ENCODE measurements at regions not wholly inside any gene's neighbourhood (a gene's known extent, or its start where the extent isn't known, plus 50 kb on each side); places are given as distances from the start of the nearest gene placed in this dataset.

DNA sequence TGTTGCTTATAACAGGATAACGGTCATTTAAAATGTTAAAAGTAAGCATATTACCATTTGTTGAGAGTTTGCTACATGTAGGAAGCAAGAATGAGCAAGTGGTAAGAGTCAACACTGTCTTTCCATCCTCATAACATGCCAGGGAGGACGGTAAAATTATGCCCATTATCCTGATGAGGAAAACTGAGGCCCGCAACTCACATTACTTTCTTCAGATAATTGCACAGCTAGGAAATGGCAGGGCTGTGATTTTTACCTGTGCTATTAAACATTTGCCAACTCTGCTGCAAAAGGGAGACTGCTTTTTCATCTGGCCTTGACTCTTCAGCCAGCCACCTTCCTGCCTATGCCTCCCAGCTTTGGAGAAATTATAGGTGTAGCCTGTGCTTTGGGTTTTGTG is 79.8 kb upstream of the BOD1 start:
- Histone ChIP-seq H3K4me1 (no peaks in the 10 kb centered on the region), H3K27ac (no peak overlapping the region), H3K36me3 (no peaks in the 10 kb centered on the region), H3K4me3 (no peak overlapping the region), H3K27me3 (no peaks in the 10 kb centered on the region), H3K9me3 (no peaks in the 10 kb centered on the region)
- 93% methylated on average over 3 of the region's 3 CpGs for WGBS, 2 donors
- TF ChIP-seq EP300 (IDR thresholded peaks at IDR 0.05) = no peak
- TF ChIP-seq POLR2AphosphoS5 (IDR thresholded peaks at IDR 0.05) = no peak
- TF ChIP-seq, protein P1, sequence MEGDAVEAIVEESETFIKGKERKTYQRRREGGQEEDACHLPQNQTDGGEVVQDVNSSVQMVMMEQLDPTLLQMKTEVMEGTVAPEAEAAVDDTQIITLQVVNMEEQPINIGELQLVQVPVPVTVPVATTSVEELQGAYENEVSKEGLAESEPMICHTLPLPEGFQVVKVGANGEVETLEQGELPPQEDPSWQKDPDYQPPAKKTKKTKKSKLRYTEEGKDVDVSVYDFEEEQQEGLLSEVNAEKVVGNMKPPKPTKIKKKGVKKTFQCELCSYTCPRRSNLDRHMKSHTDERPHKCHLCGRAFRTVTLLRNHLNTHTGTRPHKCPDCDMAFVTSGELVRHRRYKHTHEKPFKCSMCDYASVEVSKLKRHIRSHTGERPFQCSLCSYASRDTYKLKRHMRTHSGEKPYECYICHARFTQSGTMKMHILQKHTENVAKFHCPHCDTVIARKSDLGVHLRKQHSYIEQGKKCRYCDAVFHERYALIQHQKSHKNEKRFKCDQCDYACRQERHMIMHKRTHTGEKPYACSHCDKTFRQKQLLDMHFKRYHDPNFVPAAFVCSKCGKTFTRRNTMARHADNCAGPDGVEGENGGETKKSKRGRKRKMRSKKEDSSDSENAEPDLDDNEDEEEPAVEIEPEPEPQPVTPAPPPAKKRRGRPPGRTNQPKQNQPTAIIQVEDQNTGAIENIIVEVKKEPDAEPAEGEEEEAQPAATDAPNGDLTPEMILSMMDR (IDR thresholded peaks at IDR 0.05) = no peak
- no peak for TF ChIP-seq POLR2A (IDR thresholded peaks at IDR 0.05)
- ATAC-seq (ENCODE audit: low FRiP score in 2 of 2) (no peak), DNase-seq (no peak)

GRCh38 chr5:173697931-173698579 is 81.6 kb upstream of the BOD1 start:
- Histone ChIP-seq H3K27ac (no peak overlapping the region), H3K27me3 (no peaks in the 10 kb centered on the region), H3K4me3 (no peak overlapping the region), H3K36me3 (no peaks in the 10 kb centered on the region), H3K4me1 (no peaks in the 10 kb centered on the region), H3K9me3 (no peaks in the 10 kb centered on the region)
- 63 to 72% methylated on average over 11 of the region's 11 CpGs for WGBS, 2 donors
- DNase-seq = no peak
- no peak for ATAC-seq (ENCODE audit: low FRiP score in 2 of 2)
- TF ChIP-seq POLR2A (IDR thresholded peaks at IDR 0.05) (no peak), POLR2AphosphoS5 (IDR thresholded peaks at IDR 0.05) (no peak), EP300 (IDR thresholded peaks at IDR 0.05) (no peak)
- TF ChIP-seq, protein P1 (IDR thresholded peaks at IDR 0.05) = no peak

GRCh38 chr5:173699966-173700365 is 83.5 kb upstream of the BOD1 start:
- Histone ChIP-seq H3K4me1 (no peaks in the 10 kb centered on the region), H3K27me3 (no peaks in the 10 kb centered on the region), H3K36me3 (no peaks in the 10 kb centered on the region), H3K9me3 (no peaks in the 10 kb centered on the region), H3K27ac (no peak overlapping the region), H3K4me3 (no peak overlapping the region)
- no peak for ATAC-seq (ENCODE audit: low FRiP score in 2 of 2)
- 90 to 100% methylated on average over 1 to 2 of the region's 2 CpGs for WGBS, 2 donors
- no peak for DNase-seq
- no peak for TF ChIP-seq POLR2AphosphoS5 (IDR thresholded peaks at IDR 0.05)
- no peak for TF ChIP-seq EP300 (IDR thresholded peaks at IDR 0.05)
- TF ChIP-seq, protein P1 (IDR thresholded peaks at IDR 0.05) = no peak
- no peak for TF ChIP-seq POLR2A (IDR thresholded peaks at IDR 0.05)

DNA sequence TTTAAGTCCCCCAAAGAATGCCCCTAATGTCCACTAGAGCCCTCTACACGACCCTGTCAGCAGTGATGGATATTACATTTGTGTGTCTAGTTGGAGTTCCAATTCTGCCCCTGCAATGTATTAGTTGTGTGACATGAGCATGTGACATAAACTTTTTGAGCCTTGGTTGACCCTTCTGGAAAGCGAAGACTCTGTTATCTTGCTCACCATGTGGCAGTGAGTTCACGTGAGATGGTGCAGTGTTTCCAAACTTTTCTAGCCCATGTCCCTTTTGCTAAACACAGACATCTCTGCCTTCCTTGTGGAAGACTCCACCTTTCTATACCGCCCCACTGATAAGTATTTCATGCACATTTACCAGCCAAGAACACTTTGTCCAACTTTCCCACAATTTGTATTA is 87.0 kb upstream of the BOD1 start:
- Histone ChIP-seq H3K27me3 (no peaks in the 10 kb centered on the region), H3K36me3 (no peaks in the 10 kb centered on the region), H3K9me3 (no peaks in the 10 kb centered on the region), H3K4me3 (no peak overlapping the region), H3K27ac (no peak overlapping the region), H3K4me1 (peaks cover 0 to 5% (median 2%) of the 10 kb centered on the region in 4 donors)
- TF ChIP-seq POLR2A (IDR thresholded peaks at IDR 0.05) (no peak), EP300 (IDR thresholded peaks at IDR 0.05) (no peak), POLR2AphosphoS5 (IDR thresholded peaks at IDR 0.05) (no peak)
- TF ChIP-seq, protein P1 (IDR thresholded peaks at IDR 0.05) = no peak
- WGBS, 2 donors = 83 to 89% methylated on average over 4 of the region's 4 CpGs
- no peak for DNase-seq
- no peak for ATAC-seq (ENCODE audit: low FRiP score in 2 of 2)

Measured in upper lobe of left lung (tissue), 6 donors.